ENCODE measurements at regions not wholly inside any gene's neighbourhood (a gene's known extent, or its start where the extent isn't known, plus 50 kb on each side); places are given as distances from the start of the nearest gene placed in this dataset.

GRCh38 chr14:83611906-83612390 lies 1918.0 kb upstream of the FLRT2 start:
- no peak for TF ChIP-seq POLR2A (IDR thresholded peaks at IDR 0.05; ENCODE audit: low read length)
- TF ChIP-seq GATA1 (IDR thresholded peaks at IDR 0.05; ENCODE audit: low read depth, low read length) = no peak

Measured in erythroblast (primary cell).